HG03139 (cell line): ENCODE measurements at regions not wholly inside any gene's neighbourhood (a gene's known extent, or its start where the extent isn't known, plus 50 kb on each side); places are given as distances from the start of the nearest gene placed in this dataset.

Experiments used
- ATAC-seq: cut with Tn5 transposase; IDR thresholded peaks from one replicate; pipeline ENCODE4 v1.9.1; 2021; ENCODE audit not compliant: unreplicated experiment

- no peak for ATAC-seq
These were observed 269.0 kb downstream of the FAM76B start for GRCh38 chr11:95520369-95521132.

DNA sequence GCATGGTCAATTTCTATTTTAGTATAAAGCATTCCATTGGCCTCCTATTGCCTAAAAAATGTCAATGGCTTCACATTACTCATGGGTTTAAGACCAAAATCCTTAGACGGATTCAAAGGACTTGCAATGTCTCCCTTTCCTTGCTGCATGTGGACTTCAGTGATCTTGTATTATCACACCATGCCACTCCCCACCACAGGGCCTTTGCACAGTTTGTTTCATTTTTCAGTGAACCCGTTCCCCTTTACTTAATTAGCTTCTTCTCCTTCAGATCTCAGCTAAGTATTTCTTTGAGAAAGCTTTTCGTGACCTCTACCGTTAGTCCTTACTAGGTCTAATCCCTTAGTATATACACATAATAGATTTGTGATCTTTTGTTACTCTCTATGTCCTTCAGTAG lies 269.7 kb downstream of the FAM76B start:
- ATAC-seq = no peak

GRCh38 chr11:95517453-95517852 lies 272.1 kb downstream of the FAM76B start:
- no peak for ATAC-seq

DNA sequence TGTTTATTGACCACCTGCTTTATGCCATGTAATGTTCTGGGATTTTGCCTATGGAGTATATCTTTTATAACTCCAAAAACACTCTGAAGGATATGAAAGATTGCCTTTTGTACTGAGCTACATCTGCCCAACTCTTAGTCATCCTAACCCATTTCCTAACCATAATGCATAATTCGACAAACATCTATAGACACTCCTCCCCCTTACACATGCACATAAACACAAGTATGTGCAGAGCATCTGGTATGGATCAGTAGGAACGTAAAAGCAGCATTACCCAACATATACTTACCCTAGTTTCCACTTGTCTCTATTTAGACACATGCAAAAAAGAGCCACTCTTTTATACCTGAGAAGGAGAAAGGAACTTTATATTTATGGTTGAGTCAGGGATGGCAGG lies 272.8 kb downstream of the FAM76B start:
- no peak for ATAC-seq

DNA sequence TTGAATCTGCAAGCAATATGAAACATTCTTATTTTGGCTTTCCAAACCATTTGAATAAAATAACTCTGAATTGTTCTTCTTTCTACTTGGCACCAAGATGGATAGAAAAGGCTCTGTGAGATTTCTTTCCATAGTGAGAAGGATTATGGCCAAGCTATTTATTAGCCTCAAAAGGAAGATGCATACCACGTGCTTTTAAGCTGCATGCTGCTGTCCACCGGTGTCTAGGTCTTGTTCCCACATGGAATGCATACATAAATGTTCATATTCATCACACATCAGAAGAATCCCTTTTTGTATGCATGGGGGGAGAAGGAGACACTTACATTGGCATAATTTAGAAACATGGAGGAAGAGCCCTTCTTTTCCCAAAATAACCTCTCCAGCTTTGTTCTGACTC lies 273.4 kb downstream of the FAM76B start:
- ATAC-seq = no peak

- ATAC-seq = no peak
These were observed 274.2 kb downstream of the FAM76B start for GRCh38 chr11:95515371-95515770.

GRCh38 chr11:95514416-95515110 lies 275.0 kb downstream of the FAM76B start:
- no peak for ATAC-seq

GRCh38 chr11:95512682-95513081 lies 276.9 kb downstream of the FAM76B start:
- ATAC-seq = no peak

GRCh38 chr11:95512177-95512576 lies 277.4 kb downstream of the FAM76B start:
- no peak for ATAC-seq

- ATAC-seq = no peak
These were observed 277.4 kb upstream of the SESN3 start for GRCh38 chr11:95508219-95508890.

- no peak for ATAC-seq
These were observed 276.8 kb upstream of the SESN3 start for GRCh38 chr11:95507794-95508193.

- ATAC-seq = no peak
These were observed 275.8 kb upstream of the SESN3 start for GRCh38 chr11:95506777-95507176.

DNA sequence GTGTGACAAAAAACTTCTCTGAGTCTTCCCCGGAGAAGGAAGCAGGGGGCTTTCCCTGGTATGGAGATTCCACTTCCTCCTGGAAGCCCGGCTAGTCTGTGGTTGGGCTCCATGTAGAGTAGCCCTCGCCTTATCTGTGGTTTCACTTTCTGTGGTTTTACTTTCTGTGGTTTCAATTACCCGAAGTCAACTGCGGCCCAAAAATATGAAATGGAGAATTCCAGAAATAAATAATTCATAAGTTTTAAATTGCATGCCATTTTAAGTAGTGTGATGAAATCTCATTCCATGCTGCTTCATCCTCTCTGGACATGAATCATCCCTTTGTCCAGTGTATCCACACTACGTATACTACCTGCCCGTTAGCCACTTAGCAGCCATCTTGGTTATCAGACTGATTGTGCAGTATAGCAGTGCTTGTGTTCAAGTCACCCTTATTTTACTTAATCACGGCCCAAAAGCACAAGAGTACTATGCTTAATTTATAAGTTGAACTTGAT lies 275.0 kb upstream of the SESN3 start:
- ATAC-seq = no peak

DNA sequence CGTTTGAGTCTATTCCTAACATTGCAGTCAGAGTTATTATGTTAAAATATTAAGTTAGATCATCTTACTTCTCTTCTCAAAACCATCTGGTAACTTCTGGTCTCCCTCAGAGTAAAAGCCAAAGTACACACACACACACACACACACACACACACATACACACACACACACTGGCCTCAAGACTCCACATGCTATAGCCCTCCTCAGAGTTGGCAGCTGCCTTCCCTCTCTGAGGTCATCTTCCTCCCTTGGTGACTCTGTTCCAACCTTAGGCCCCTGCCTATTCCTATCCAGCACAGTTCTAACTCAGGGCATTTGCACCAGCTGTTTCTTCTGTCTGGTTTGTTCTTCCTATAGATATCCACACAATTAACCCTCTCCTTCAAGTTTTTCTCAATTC lies 272.0 kb upstream of the SESN3 start:
- no peak for ATAC-seq

GRCh38 chr11:95502522-95502921 lies 271.5 kb upstream of the SESN3 start:
- no peak for ATAC-seq

GRCh38 chr11:95501761-95502266 lies 270.8 kb upstream of the SESN3 start:
- ATAC-seq = no peak

- ATAC-seq = no peak
These were observed 269.5 kb upstream of the SESN3 start for GRCh38 chr11:95500466-95500865.

GRCh38 chr11:95499516-95500135 lies 268.6 kb upstream of the SESN3 start:
- ATAC-seq = no peak

DNA sequence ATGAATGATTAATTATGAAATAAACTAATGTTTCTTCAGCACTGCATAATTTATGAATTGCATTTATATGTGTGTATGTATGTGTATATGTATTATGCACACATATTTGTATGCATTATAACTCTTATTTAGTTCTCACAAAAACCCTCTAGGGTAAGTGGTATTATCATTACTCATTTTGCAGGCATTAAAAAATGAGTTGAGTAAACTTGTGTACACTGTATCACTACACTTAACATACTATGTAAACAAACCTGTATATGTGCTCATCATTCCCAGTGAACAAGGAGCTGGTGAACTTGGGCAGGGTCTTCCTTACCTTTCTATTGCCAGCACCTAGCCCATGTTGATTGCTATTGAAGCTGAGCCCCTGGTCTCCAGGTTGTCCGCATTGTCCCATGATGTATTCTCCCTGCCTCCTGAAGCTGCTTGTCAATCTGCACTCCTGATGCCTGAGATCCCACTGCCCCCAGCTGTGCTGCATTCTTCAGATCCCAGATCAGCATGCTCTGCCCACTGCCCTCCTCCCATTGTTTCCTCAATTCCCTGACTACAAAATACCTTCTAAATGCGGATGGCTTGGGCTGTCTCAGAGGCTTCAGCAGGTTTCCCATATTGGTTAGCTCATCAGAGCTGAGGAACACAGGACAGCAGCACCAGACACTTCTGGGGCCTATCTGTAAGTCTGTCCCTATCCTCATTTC lies 267.9 kb upstream of the SESN3 start:
- ATAC-seq = no peak

- ATAC-seq = no peak
These were observed 265.9 kb upstream of the SESN3 start for GRCh38 chr11:95496901-95497300.

DNA sequence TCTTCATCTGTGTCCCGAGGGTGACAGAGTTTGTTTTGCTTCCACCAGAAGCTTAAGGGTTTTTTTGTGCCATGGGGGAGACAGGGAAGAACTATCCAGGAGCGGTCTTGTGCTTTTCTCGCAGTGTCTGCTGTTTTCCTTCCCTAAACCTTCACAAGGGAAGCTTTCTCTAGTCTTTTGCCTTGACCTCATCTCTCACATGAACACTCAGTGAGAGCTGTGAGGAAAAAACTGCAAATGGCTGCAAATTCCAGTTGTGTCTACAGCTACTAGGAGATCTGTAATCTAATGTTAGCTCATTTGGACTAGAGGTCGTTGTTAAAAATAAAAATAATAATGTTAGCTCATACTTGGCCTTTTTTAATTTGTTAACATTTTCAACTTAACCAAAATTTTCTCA lies 264.7 kb upstream of the SESN3 start:
- no peak for ATAC-seq
